GM21717 (cell line): ENCODE measurements at regions not wholly inside any gene's neighbourhood (a gene's known extent, or its start where the extent isn't known, plus 50 kb on each side); places are given as distances from the start of the nearest gene placed in this dataset.
A peak's percentile ranks its signal among the peaks of the same experiment; 100 is the strongest.
"Not testable (repeated sequence)": the region's sequence is repeated elsewhere in the genome, so short reads cannot be mapped to it uniquely, and the experiment has no call there.

Experiments
- ATAC-seq: cut with Tn5 transposase; IDR thresholded peaks from one replicate; pipeline ENCODE4 v1.9.1; 2021; ENCODE audit warnings: mild to moderate bottlenecking, moderate library complexity; ENCODE audit not compliant: unreplicated experiment

DNA sequence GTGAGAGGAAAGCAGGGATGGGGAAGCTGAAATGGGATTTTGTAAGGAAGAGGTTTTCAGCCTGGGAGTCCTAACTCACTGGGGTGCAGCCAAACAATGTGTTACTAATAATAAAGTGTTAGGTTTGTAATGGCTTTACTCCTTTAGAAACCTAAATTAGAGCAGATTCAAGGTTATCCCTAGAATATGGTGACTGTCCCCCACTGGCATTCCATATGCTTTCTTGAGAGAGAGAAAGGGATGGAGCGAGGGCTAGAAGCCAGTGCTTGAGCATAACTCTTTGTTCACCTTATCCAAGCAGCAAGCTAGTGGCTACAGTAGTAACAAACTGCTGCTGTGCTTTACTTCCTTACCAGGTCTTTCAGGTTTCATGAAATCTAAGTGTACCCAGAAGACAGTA, 249.1 kb upstream of the PGRMC2 start:
- ATAC-seq, result no peak

GRCh38 chr4:128535510-128535909, 247.9 kb upstream of the PGRMC2 start:
- ATAC-seq, result not testable (repeated sequence)

DNA sequence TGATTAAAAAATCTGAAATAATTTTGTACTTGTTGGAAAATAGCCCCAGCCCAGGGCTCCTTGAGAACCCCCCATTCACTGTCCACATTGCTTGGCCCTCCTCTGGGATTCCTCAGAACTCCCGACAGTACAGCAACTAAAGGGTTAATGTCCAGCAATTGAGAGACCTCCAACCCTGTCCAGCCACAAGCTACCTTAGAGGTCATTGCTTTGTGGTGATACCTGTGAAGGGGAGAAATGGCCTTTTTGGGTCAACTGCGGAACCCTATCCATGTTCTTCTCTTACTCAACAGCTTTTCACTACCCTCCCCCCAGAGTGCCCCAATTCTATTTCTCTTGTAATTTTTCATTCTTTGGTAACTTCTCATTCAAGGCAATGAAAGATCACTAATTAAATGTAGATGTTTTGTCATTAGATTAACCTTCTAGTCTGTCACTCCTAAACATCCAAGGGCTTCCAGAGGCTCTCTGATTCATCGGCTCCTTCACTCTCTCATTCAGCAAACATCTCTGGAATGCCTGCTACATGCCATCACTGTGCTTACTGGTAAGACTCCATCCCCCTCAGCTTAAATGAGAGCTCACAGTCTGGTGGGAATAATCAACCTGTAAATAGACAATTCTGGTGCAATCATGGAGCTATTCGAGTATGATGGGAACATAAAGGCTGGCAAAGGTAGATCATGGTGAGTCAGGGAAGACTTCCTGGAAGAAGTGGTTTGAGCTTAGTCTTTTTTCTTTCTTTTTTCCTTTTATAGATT, 241.4 kb upstream of the PGRMC2 start:
- ATAC-seq, result no peak

- ATAC-seq, result no peak
These were observed 240.4 kb upstream of the PGRMC2 start for GRCh38 chr4:128527946-128528576.

- ATAC-seq, result no peak
These were observed 239.7 kb upstream of the PGRMC2 start for GRCh38 chr4:128527351-128527750.

DNA sequence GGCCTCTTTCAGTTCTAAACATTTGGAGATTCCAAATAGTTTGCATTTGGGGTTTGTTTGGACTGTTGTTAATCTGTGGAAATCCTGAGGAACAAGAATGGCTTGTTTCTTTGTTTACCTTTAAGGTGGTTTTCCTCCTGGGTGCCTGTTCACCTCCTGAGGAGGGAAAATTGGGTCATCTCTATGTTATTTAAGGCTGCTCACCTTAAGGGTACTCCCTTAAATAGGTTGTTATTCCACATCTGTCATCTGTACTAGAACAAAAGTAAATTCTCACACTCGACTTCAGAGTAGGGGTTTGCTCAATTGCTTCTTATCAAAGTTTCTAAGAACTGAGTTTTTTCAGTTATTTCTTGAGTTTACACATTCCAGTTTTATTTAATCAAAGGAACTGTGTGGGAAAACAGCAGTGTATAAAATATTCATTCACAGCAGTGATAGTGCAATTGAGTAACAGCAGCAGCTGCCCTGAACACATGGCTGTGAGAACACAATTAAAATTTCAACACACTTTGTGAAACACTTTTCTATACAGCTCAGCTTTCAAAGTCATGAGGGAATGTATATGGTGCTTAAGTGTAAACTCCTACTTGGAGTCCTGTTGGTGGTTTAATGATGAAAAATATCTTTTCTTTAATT, 238.5 kb upstream of the PGRMC2 start:
- no peak for ATAC-seq

DNA sequence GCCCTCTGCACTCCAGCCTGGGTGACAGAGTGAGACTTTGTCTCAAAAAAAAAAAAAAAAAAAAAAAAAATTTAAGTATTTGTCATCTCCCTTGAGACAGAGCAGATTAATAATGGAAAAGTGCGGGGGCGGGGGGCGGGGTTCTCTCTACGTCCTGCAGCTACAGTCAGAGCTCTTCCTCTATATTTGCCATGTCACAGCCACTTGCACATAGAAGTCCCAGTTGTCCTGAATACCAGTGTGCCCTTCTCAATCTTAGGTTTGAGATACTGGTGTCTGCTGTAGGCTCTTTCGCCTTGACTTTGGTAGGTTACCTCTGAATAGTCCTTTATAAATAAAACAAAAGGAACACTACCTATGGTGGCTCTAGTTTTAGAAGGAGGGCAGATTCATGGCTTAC, 237.8 kb upstream of the PGRMC2 start:
- no peak for ATAC-seq

GRCh38 chr4:128524311-128524710, 236.7 kb upstream of the PGRMC2 start:
- ATAC-seq, result no peak

- no peak for ATAC-seq
These were observed 234.1 kb upstream of the PGRMC2 start for GRCh38 chr4:128521648-128522111.

GRCh38 chr4:128521156-128521555, 233.5 kb upstream of the PGRMC2 start:
- ATAC-seq, result no peak

DNA sequence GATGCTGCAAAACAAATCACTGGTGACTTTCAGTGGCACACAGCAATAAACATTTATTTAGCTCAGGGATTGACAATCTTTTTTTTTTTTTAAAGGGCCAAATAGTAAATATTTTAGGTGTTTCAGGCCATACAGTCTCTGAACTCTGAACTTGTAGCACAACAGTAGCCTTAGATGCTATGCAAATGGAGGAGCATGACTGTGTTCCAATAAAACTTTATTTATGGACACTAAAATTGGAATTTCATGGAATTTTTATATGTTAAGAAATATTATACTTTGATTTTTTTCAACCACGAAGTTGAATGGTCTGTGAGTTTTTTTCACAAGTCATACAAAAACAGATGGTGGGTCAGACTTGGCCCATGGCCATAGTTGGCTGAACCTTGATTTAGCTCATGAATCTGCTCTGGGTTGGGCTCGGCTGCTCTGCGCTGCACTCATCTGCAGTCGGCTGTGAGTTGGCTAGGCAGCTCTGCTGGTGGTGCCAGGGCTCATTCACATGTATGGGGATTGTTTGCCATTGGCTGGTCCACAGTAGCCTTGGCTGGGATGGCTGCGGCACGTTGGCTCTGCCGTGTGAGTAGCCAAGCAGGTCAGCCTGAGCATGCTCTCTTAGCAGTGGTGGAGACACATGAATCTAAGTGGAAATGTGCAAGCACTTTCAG, 231.7 kb upstream of the PGRMC2 start:
- ATAC-seq, result no peak

DNA sequence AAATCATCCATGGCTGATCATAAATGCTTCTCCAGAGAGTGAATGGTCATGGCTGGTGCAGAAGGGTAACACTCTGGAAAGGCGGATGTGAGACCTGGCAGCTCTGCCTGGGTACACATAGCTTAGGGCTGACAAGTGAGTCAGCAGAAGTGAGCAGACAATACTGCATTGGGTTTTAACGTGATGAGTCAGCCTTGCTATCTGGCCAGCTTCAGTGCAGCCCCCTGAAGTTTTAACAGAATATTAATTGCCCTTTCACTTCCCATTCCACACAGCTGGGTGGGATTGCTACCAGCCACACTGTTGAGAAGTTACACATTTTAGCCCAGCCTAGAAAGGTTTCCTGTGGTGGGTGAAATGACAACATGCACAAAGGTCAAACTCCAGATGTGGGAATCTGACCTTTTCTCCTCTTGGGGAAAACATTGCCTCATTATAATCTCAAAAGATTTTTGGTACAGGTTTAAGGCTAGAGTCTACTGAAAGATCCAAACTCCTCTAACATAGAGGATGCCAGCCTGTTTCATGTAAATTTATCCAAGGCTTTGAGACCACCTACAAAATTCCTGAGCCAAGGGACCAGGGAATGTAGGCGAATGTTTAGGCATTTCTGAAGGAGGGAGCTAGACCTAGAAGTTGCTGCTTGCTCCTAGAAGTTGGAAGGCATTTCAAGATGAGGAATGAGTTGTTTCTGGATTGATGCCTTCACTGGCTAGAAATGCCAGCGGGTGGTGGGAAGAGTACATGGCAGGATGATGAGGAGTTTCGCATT, 230.3 kb upstream of the PGRMC2 start:
- peak; percentile 96 for ATAC-seq

- no peak for ATAC-seq
These were observed 229.6 kb upstream of the PGRMC2 start for GRCh38 chr4:128517096-128517738.

- peak; percentile 55 for ATAC-seq
These were observed 228.8 kb upstream of the PGRMC2 start for GRCh38 chr4:128516301-128516969.

- ATAC-seq, result no peak
These were observed 226.3 kb upstream of the PGRMC2 start for GRCh38 chr4:128513664-128514484.

- no peak for ATAC-seq
These were observed 225.2 kb upstream of the PGRMC2 start for GRCh38 chr4:128512767-128513322.

DNA sequence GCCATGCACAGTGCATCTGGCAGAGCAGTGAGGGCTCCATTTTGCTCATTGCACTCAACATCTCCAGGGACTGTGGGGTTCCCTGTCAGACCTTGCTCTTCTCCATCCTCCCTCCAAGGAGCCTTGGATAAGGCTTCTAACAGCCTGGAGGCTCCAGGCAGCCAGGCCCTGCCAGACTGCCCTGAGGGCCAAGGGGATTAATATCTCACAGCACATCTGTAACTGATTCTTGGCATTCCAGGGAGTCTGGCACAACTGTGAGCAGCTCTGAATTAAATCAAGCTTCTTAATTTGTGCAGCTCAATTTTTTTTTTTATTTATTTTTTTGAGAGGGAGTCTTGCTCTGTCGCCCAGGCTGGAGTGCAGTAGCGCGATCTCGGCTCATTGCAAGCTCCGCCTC, 224.5 kb upstream of the PGRMC2 start:
- no peak for ATAC-seq

- ATAC-seq, result no peak
These were observed 223.2 kb upstream of the PGRMC2 start for GRCh38 chr4:128510850-128511249.
